Upper lobe of left lung (tissue), 4 donors: ENCODE measurements at regions not wholly inside any gene's neighbourhood (a gene's known extent, or its start where the extent isn't known, plus 50 kb on each side); places are given as distances from the start of the nearest gene placed in this dataset.
"Not testable (repeated sequence)": the region's sequence is repeated elsewhere in the genome, so short reads cannot be mapped to it uniquely, and the experiment has no call there.

Experiments
- POLR2AphosphoS5 ChIP-seq, 2 donors: sonication (generic); formaldehyde crosslinking; IDR thresholded peaks; one replicate each; pipeline ENCODE4 v1.5.1; 2017; ENCODE audit warnings: antibody characterized with exemption in 2 of 2
- TF ChIP-seq, protein P1 (sequence below), 6 experiments: fragments of 450-650 bp in 4 of 6; fragments of 200-600 bp in 2 of 6; sonication (generic) in 2 of 6; IDR thresholded peaks; one replicate each; pipeline ENCODE4 v1.5.1; 2016 to 2019; ENCODE audit warnings: antibody characterized with exemption in 6 of 6

DNA sequence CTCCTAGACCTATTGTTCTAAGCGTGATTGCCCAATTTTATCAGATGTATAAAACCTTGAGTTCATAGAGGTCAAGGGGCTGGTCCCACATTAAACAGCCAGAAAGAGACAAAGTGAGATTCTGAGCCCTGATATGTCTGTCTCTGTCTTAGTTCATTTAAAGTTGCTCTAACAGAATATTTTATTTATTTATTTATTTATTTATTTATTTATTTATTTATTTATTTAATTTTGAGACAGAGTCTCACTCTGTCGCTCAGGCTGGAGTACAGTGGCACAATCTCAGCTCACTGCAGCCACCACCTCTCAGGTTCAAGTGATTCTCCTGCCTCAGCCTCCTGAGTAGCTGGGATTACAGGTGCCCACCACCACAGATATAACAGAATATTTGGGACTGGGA lies 1999.6 kb upstream of the WWC1 start:
- TF ChIP-seq, protein P1, sequence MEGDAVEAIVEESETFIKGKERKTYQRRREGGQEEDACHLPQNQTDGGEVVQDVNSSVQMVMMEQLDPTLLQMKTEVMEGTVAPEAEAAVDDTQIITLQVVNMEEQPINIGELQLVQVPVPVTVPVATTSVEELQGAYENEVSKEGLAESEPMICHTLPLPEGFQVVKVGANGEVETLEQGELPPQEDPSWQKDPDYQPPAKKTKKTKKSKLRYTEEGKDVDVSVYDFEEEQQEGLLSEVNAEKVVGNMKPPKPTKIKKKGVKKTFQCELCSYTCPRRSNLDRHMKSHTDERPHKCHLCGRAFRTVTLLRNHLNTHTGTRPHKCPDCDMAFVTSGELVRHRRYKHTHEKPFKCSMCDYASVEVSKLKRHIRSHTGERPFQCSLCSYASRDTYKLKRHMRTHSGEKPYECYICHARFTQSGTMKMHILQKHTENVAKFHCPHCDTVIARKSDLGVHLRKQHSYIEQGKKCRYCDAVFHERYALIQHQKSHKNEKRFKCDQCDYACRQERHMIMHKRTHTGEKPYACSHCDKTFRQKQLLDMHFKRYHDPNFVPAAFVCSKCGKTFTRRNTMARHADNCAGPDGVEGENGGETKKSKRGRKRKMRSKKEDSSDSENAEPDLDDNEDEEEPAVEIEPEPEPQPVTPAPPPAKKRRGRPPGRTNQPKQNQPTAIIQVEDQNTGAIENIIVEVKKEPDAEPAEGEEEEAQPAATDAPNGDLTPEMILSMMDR (IDR thresholded peaks at IDR 0.05): not testable (repeated sequence)
- TF ChIP-seq POLR2AphosphoS5 (IDR thresholded peaks at IDR 0.05): not testable (repeated sequence)
